ENCODE measurements at regions not wholly inside any gene's neighbourhood (a gene's known extent, or its start where the extent isn't known, plus 50 kb on each side); places are given as distances from the start of the nearest gene placed in this dataset.

GRCh38 chr1:99152132-99152531, 112.2 kb upstream of the PLPPR4 start:
- no peaks in the 10 kb centered on the region for H3K9me3 ChIP-seq (ENCODE audit: low read depth, low read length)
- no peak overlapping the region for H3K4me2 ChIP-seq (ENCODE audit: insufficient read depth, low read length)
- H3K4me1 ChIP-seq (ENCODE audit: insufficient read depth, low read length): no peaks in the 10 kb centered on the region
- H3K27me3 ChIP-seq (ENCODE audit: insufficient read depth, low read length): no peaks in the 10 kb centered on the region
- no peak for TF ChIP-seq CTCF (IDR thresholded peaks at IDR 0.05; ENCODE audit: extremely low read depth, low read depth, low read length)
- no peak overlapping the region for H3K4me3 ChIP-seq (ENCODE audit: insufficient read depth, low read length)
- no peak for DNase-seq (ENCODE audit: insufficient read length, low spot score, missing footprints)
- no peaks in the 10 kb centered on the region for H3K36me3 ChIP-seq (ENCODE audit: insufficient read depth, low read length)
- H4K20me1 ChIP-seq (ENCODE audit: insufficient read depth, low read length): no peaks in the 10 kb centered on the region
- no peak overlapping the region for H3K27ac ChIP-seq (ENCODE audit: low read depth, low read length)
- H3K79me2 ChIP-seq (ENCODE audit: insufficient read depth, low read length): no peaks in the 10 kb centered on the region
- no peak overlapping the region for H2AFZ ChIP-seq (ENCODE audit: low read length)

DNA sequence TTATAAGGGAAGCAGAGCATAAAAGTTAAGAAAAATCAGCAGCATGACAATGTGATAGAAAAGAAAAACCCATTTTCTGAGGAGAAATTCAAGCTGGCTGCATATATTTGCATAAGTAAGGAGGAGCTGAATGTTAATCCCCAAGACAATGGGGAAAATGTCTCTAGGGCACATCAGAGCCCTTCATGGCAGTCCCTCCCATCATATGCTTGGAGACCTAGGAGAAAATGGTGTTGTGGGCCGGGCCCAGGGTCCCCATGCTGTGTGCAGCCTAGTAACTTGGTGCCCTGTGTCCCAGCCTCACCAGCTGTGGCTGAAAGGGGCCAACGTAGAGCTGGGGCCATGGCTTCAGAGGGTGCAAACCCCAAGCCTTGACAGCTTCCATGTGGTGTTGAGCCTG, 100.6 kb upstream of the PLPPR4 start:
- Histone ChIP-seq H3K27ac (ENCODE audit: low read depth, low read length) (no peak overlapping the region), H2AFZ (ENCODE audit: low read length) (no peak overlapping the region), H3K79me2 (ENCODE audit: insufficient read depth, low read length) (no peaks in the 10 kb centered on the region), H3K4me2 (ENCODE audit: insufficient read depth, low read length) (no peak overlapping the region), H3K9me3 (ENCODE audit: low read depth, low read length) (no peaks in the 10 kb centered on the region), H3K27me3 (ENCODE audit: insufficient read depth, low read length) (peaks cover 3% of the 10 kb centered on the region), H3K4me3 (ENCODE audit: insufficient read depth, low read length) (no peak overlapping the region), H3K4me1 (ENCODE audit: insufficient read depth, low read length) (no peaks in the 10 kb centered on the region), H4K20me1 (ENCODE audit: insufficient read depth, low read length) (no peaks in the 10 kb centered on the region), H3K36me3 (ENCODE audit: insufficient read depth, low read length) (no peaks in the 10 kb centered on the region)
- TF ChIP-seq CTCF (IDR thresholded peaks at IDR 0.05; ENCODE audit: extremely low read depth, low read depth, low read length): no peak
- no peak for DNase-seq (ENCODE audit: insufficient read length, low spot score, missing footprints)

- Histone ChIP-seq H3K36me3 (ENCODE audit: insufficient read depth, low read length) (no peaks in the 10 kb centered on the region), H4K20me1 (ENCODE audit: insufficient read depth, low read length) (no peaks in the 10 kb centered on the region), H3K4me2 (ENCODE audit: insufficient read depth, low read length) (no peak overlapping the region), H3K4me1 (ENCODE audit: insufficient read depth, low read length) (peaks cover 7% of the 10 kb centered on the region), H3K79me2 (ENCODE audit: insufficient read depth, low read length) (no peaks in the 10 kb centered on the region), H3K27ac (ENCODE audit: low read depth, low read length) (no peak overlapping the region), H2AFZ (ENCODE audit: low read length) (no peak overlapping the region), H3K4me3 (ENCODE audit: insufficient read depth, low read length) (no peak overlapping the region), H3K27me3 (ENCODE audit: insufficient read depth, low read length) (peaks cover 3% of the 10 kb centered on the region), H3K9me3 (ENCODE audit: low read depth, low read length) (no peaks in the 10 kb centered on the region)
- no peak for TF ChIP-seq CTCF (IDR thresholded peaks at IDR 0.05; ENCODE audit: extremely low read depth, low read depth, low read length)
- DNase-seq (ENCODE audit: insufficient read length, low spot score, missing footprints): peak; percentile 29
These were observed 93.8 kb upstream of the PLPPR4 start for GRCh38 chr1:99170516-99170915.

DNA sequence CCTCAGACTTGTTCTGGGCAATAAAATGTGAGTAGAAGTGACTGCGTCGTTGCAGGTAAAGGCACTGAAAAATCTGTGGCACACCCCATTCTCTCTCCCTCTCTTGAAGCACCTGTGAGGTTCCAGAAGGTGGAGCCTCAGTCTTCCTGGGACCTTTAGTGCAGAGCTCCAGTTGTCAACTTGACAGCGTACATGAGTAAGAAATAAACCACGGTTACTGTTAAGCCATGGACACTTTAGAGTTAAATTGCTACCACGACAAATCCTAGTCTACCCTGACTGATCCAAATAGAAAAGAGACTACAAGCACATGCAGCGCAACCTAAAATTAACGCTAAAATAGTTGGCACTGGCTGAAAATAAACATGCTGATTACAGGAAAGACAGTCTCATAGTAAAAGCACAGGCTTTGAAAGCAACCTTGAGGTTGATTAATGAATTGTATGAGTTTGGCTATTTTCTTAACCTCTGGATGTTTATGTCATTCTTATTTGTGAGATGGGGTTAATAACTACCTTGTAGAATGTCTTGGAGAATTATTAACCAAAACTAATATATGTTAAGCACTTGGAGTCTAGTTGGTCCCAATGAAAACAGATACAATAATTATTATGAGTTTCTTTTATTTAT, 93.0 kb upstream of the PLPPR4 start:
- Histone ChIP-seq H3K4me2 (ENCODE audit: insufficient read depth, low read length) (no peak overlapping the region), H3K79me2 (ENCODE audit: insufficient read depth, low read length) (no peaks in the 10 kb centered on the region), H3K4me1 (ENCODE audit: insufficient read depth, low read length) (peaks cover 7% of the 10 kb centered on the region), H3K9me3 (ENCODE audit: low read depth, low read length) (no peaks in the 10 kb centered on the region), H3K4me3 (ENCODE audit: insufficient read depth, low read length) (no peak overlapping the region), H3K36me3 (ENCODE audit: insufficient read depth, low read length) (no peaks in the 10 kb centered on the region), H2AFZ (ENCODE audit: low read length) (no peak overlapping the region), H3K27ac (ENCODE audit: low read depth, low read length) (no peak overlapping the region), H3K27me3 (ENCODE audit: insufficient read depth, low read length) (peaks cover 3% of the 10 kb centered on the region), H4K20me1 (ENCODE audit: insufficient read depth, low read length) (no peaks in the 10 kb centered on the region)
- TF ChIP-seq CTCF (IDR thresholded peaks at IDR 0.05; ENCODE audit: extremely low read depth, low read depth, low read length): no peak
- DNase-seq (ENCODE audit: insufficient read length, low spot score, missing footprints): no peak
